GM19239 (cell line): ENCODE measurements at regions not wholly inside any gene's neighbourhood (a gene's known extent, or its start where the extent isn't known, plus 50 kb on each side); places are given as distances from the start of the nearest gene placed in this dataset.

Source experiments
- DNase-seq: peaks from one replicate; pipeline ENCODE4 v3.0.0; 2011; ENCODE audit warnings: low spot score; ENCODE audit not compliant: insufficient read length
- FAIRE-seq: peaks from 2 replicates; lab custom pipeline; 2011; peaks lifted over from hg19 to GRCh38; lab: Jason Lieb, UNC

- no peak for DNase-seq
- FAIRE-seq = no peak
These were observed 336.6 kb upstream of the CWC22 start for GRCh38 chr2:180343528-180344345.

GRCh38 chr2:180337136-180337535, 330.0 kb upstream of the CWC22 start:
- DNase-seq (no peak), FAIRE-seq (no peak)

GRCh38 chr2:180336550-180336949, 329.5 kb upstream of the CWC22 start:
- FAIRE-seq (no peak), DNase-seq (no peak)

GRCh38 chr2:180334514-180334913, 327.4 kb upstream of the CWC22 start:
- peak; percentile 33 for FAIRE-seq
- DNase-seq = peak; percentile 14

GRCh38 chr2:180328795-180329422, 321.8 kb upstream of the CWC22 start:
- DNase-seq = no peak
- FAIRE-seq = no peak

- FAIRE-seq (no peak), DNase-seq (no peak)
These were observed 320.1 kb upstream of the CWC22 start for GRCh38 chr2:180327185-180327584.

GRCh38 chr2:180325416-180326120, 318.5 kb upstream of the CWC22 start:
- no peak for DNase-seq
- no peak for FAIRE-seq

- DNase-seq (no peak), FAIRE-seq (no peak)
These were observed 317.1 kb upstream of the CWC22 start for GRCh38 chr2:180324182-180324581.

- no peak for FAIRE-seq
These were observed 315.7 kb upstream of the CWC22 start for GRCh38 chr2:180322781-180323180.

GRCh38 chr2:180319586-180320405, 312.7 kb upstream of the CWC22 start:
- FAIRE-seq (no peak), DNase-seq (no peak)

More at GRCh38 chr2:180322781-180323180, 315.7 kb upstream of the CWC22 start:
- no peak for DNase-seq

- no peak for FAIRE-seq
- DNase-seq = no peak
These were observed 307.0 kb upstream of the CWC22 start for GRCh38 chr2:180314086-180314485.

GRCh38 chr2:180312542-180312941, 305.4 kb upstream of the CWC22 start:
- FAIRE-seq (no peak), DNase-seq (no peak)

GRCh38 chr2:180307096-180307495, 300.0 kb upstream of the CWC22 start:
- DNase-seq (no peak), FAIRE-seq (no peak)

- no peak for FAIRE-seq
- DNase-seq = no peak
These were observed 299.2 kb upstream of the CWC22 start for GRCh38 chr2:180306346-180306745.

GRCh38 chr2:180291552-180292421, 284.7 kb upstream of the CWC22 start:
- FAIRE-seq (no peak), DNase-seq (no peak)

- no peak for DNase-seq
- FAIRE-seq = no peak
These were observed 284.0 kb upstream of the CWC22 start for GRCh38 chr2:180291060-180291459.

- no peak for DNase-seq
- no peak for FAIRE-seq
These were observed 282.5 kb upstream of the CWC22 start for GRCh38 chr2:180289627-180290026.

GRCh38 chr2:180279581-180279980, 272.5 kb upstream of the CWC22 start:
- no peak for FAIRE-seq

GRCh38 chr2:180276733-180277132, 269.6 kb upstream of the CWC22 start:
- no peak for FAIRE-seq
- DNase-seq = no peak

More at GRCh38 chr2:180279581-180279980, 272.5 kb upstream of the CWC22 start:
- no peak for DNase-seq
